ENCODE measurements at regions not wholly inside any gene's neighbourhood (a gene's known extent, or its start where the extent isn't known, plus 50 kb on each side); places are given as distances from the start of the nearest gene placed in this dataset.

DNA sequence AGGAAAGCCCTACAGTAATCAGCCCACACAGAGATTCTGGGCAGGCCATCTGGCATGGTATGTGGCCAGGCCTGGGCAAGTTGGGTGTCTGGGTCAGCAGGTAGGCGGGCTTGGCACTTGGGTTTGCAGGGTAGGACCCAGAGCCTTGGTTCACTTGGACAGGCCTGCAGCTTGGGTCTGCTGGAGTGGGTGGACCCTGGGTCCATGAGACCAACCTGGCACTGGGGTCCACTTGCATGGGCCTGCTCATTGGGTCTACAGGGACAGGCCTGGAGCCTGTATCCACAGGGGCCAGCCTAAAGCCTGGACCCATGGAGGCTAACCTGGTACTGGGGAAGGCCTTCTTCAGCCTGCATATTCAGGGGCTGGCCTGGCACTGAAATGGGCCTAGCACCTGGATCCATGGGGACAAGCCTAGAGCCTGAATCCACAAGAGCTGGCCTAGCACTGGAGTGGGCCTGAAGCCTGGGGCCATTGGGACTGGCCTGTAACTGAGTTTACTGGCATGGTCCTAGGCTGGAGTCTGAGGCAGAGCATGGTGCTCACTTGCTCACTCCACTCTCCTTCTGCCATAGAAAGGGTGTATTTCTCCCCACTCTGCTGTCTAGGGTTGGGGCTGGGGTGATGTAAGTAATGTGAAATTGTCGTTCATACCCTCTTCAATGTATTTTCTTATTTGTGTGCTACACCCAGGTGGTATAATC, 315.0 kb downstream of the AHR start:
- no peak for DNase-seq (ENCODE audit: low read depth)
- TF ChIP-seq, protein P1, sequence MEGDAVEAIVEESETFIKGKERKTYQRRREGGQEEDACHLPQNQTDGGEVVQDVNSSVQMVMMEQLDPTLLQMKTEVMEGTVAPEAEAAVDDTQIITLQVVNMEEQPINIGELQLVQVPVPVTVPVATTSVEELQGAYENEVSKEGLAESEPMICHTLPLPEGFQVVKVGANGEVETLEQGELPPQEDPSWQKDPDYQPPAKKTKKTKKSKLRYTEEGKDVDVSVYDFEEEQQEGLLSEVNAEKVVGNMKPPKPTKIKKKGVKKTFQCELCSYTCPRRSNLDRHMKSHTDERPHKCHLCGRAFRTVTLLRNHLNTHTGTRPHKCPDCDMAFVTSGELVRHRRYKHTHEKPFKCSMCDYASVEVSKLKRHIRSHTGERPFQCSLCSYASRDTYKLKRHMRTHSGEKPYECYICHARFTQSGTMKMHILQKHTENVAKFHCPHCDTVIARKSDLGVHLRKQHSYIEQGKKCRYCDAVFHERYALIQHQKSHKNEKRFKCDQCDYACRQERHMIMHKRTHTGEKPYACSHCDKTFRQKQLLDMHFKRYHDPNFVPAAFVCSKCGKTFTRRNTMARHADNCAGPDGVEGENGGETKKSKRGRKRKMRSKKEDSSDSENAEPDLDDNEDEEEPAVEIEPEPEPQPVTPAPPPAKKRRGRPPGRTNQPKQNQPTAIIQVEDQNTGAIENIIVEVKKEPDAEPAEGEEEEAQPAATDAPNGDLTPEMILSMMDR (IDR thresholded peaks at IDR 0.05; ENCODE audit: control insufficient read depth, extremely low read depth, insufficient read depth), result no peak

GRCh38 chr7:17617380-17617779, 318.9 kb downstream of the AHR start:
- no peak for DNase-seq (ENCODE audit: low read depth)
- TF ChIP-seq, protein P1 (IDR thresholded peaks at IDR 0.05; ENCODE audit: control insufficient read depth, extremely low read depth, insufficient read depth), result no peak

More for the DNA sequence above, 315.0 kb downstream of the AHR start:
- no peak overlapping the region for H3K4me3 ChIP-seq (ENCODE audit: low read depth, low read length)

DNA sequence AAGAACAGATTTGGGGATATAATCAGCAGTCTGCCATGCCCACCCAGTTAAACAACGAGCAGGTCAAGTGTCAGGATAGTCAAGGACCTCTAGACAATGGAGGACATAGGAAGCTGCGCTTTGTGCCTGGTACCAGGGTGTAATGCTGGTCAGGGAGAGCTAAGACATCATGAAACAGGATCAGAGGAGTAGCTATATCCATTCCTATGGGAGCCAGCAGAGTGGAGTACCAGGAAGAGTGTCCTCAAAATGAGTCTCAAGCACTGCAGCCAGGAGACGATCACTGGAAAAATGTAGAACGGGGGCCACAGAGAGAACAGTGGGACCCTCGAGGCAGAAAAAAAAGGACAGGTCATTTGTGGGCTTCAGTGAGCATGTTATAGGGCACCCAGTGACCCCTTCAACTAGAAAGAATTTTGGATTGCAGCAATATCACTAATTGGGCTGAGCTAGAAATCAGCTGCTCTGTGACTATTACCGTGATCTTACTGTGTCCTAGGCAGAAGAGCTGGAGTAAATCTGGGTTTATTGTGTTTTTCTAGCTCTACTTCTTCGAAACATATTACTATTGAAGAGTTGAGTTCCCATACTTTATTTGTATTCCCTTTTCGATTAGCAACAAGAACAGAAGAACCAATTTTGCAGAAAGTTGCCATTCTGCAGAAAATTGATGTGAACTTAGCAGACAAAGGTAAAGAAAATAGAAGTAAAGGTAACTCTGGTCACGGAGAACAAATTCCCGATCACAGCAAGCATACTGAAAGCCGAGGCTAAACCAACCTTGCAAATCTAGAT, 319.6 kb downstream of the AHR start:
- TF ChIP-seq, protein P1 (IDR thresholded peaks at IDR 0.05; ENCODE audit: control insufficient read depth, extremely low read depth, insufficient read depth), result no peak
- no peak for DNase-seq (ENCODE audit: low read depth)
- H3K4me3 ChIP-seq (ENCODE audit: low read depth, low read length), result peak overlapping the region; percentile 9; the same call in 1 of the 2 replicates

More at GRCh38 chr7:17617380-17617779, 318.9 kb downstream of the AHR start:
- no peak overlapping the region for H3K4me3 ChIP-seq (ENCODE audit: low read depth, low read length)

GRCh38 chr7:17618652-17618974, 320.2 kb downstream of the AHR start:
- H3K4me3 ChIP-seq (ENCODE audit: low read depth, low read length), result peak overlapping the region; percentile 9; the same call in 1 of the 2 replicates
- DNase-seq (ENCODE audit: low read depth), result peak; percentile 43
- TF ChIP-seq, protein P1 (IDR thresholded peaks at IDR 0.05; ENCODE audit: control insufficient read depth, extremely low read depth, insufficient read depth), result no peak

- TF ChIP-seq, protein P1 (IDR thresholded peaks at IDR 0.05; ENCODE audit: control insufficient read depth, extremely low read depth, insufficient read depth), result no peak
- no peak for DNase-seq (ENCODE audit: low read depth)
- no peak overlapping the region for H3K4me3 ChIP-seq (ENCODE audit: low read depth, low read length)
These were observed 320.9 kb downstream of the AHR start for GRCh38 chr7:17619196-17619818.

GRCh38 chr7:17620566-17620965, 319.7 kb downstream of the SNX13 start:
- DNase-seq (ENCODE audit: low read depth), result no peak
- TF ChIP-seq, protein P1 (IDR thresholded peaks at IDR 0.05; ENCODE audit: control insufficient read depth, extremely low read depth, insufficient read depth), result no peak
- no peak overlapping the region for H3K4me3 ChIP-seq (ENCODE audit: low read depth, low read length)
